ENCODE measurements at regions not wholly inside any gene's neighbourhood (a gene's known extent, or its start where the extent isn't known, plus 50 kb on each side); places are given as distances from the start of the nearest gene placed in this dataset.

DNA sequence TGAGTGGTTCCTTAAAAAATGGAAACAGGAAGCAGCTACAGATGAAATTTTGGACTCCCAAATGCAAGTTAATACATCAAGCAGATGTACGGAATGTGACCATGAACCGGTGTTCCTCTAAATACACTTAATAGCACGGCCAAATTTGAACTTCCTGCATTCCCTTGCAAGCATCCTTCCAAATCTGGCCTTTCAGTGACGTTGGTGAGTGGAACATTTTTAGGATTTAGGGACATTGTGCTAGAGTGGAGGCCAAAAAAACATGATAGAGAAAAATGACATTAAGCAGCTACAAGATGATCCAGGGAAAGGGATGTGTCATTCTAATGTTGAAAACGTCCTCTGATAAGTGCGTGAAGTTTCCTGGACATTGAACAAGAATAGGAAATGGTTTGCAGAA lies 62.1 kb downstream of the CTAGE1 start:
- in situ Hi-C loops (cut with HindIII; ENCODE audit: low pct_unique_long_range_greater_than_20kb, low sequenced_read_pairs), result no loop called here
- no peak for DNase-seq (ENCODE audit: low read depth in 1 of 2, low spot score in 1 of 2)
- no peak for TF ChIP-seq JUND (IDR thresholded peaks at IDR 0.05; ENCODE audit: low read depth)

DNA sequence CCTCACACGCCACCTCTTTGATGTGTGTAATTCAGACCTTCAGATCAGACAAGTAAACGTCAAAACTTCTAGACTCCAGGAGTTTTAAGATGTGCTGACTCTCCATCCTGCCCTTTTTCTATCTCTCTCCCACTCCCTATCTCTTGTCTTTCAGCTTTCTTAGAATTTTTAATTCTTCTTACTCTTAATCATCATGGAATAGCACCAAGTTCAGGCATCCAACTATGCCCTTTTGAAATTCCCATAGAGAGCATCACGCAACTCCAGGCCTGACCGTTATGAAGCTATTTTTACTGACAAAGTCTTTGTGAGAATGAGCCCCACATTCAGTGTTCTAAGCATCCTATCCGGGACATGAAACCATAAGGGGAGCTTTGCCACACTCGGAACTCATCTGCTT lies 62.6 kb downstream of the CTAGE1 start:
- in situ Hi-C loops (cut with HindIII; ENCODE audit: low pct_unique_long_range_greater_than_20kb, low sequenced_read_pairs), result no loop called here
- no peak for TF ChIP-seq JUND (IDR thresholded peaks at IDR 0.05; ENCODE audit: low read depth)
- no peak for DNase-seq (ENCODE audit: low read depth in 1 of 2, low spot score in 1 of 2)

DNA sequence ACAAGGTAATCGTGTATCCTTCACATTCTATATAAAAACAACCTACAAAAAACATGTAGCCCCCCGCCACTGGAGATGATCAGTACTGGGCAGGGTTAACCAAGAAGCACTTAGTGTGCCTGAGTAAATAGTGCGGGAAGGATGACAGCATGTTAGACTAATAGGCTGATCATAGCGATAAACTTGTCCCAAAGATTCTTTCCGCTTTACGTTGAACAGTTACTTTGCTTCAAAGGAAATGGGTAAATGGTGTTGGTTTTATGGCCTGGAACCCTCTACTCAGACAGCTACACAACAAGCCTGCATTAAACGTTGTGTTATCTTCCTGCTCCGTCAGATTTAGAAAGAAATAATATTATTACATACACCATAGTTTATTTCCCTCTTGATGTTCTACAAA lies 67.7 kb downstream of the CTAGE1 start:
- in situ Hi-C loops (cut with HindIII; ENCODE audit: low pct_unique_long_range_greater_than_20kb, low sequenced_read_pairs), result no loop called here
- no peak for DNase-seq (ENCODE audit: low read depth in 1 of 2, low spot score in 1 of 2)
- TF ChIP-seq JUND (IDR thresholded peaks at IDR 0.05; ENCODE audit: low read depth), result no peak

DNA sequence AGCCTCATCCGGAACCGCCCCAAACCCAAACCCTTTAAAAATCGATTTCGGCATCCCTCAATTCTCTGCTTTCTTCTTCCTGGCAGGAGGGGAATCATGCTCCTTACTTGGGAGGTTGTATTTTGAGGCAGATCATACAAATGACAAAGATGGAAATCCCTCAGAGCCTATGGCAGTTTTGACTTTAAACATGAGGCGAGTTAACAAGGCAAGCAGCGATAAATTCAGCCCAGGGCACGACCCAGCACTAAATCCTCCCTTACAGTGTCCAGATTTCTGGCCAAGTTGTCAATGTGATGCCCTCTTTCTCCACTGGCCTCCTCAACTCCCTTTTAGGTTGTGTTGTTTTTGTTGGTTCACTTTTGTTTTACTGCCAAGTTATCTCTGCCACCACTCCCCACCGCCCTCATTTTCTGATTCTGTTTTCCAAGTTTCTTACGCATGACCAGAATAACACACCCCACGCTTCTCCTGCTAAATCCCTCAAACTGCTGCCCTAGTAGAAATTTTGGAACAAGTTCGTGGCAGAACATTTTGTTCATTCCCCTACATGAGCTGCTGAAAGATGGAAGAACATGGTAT lies 68.3 kb downstream of the CTAGE1 start:
- no peak for TF ChIP-seq JUND (IDR thresholded peaks at IDR 0.05; ENCODE audit: low read depth)
- DNase-seq (ENCODE audit: low read depth in 1 of 2, low spot score in 1 of 2), result no peak
- in situ Hi-C loops (cut with HindIII; ENCODE audit: low pct_unique_long_range_greater_than_20kb, low sequenced_read_pairs), result no loop called here

DNA sequence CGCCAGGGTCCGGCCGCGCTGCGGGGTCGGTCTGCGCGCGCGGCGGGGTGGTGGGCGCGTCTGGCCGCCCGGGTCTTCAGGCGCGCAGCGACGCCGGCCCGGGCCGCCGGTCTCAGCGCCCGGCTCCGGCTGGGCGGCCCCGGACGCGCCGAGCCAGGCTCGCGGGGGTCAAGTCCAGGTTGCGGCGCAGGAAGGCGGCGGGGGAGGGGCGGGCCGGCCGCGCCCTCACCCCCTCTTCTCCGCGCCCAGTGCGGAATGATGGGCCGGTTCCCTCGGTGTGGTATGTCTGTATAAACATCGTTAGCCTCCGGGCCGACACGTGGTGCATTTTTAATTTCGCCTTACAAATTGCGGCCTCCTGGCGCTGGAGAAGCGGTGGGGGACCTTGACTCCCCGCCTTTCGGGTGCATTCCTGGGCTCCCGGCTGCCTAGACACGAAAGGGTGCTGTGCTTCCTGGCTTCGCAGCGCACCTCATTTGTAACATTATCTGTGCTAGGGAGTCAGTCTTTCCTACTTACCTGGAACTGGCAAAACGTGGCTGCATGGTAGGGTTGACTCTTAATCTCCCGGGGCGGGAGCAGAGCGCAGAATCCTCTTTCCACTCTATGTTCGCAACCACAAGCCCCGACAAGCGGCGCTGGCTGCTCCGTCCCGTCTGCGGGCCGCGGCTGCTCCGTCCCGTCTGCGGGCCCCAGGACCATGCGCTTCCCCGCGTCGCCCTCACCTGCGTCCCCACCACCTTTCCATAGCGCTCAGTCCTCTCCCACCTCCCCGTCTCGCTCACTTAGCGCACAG lies 69.0 kb downstream of the CTAGE1 start:
- DNase-seq (ENCODE audit: low read depth in 1 of 2, low spot score in 1 of 2), result peak; percentile 48 to 79
- in situ Hi-C loops (cut with HindIII; ENCODE audit: low pct_unique_long_range_greater_than_20kb, low sequenced_read_pairs), result no loop called here
- no peak for TF ChIP-seq JUND (IDR thresholded peaks at IDR 0.05; ENCODE audit: low read depth)

DNA sequence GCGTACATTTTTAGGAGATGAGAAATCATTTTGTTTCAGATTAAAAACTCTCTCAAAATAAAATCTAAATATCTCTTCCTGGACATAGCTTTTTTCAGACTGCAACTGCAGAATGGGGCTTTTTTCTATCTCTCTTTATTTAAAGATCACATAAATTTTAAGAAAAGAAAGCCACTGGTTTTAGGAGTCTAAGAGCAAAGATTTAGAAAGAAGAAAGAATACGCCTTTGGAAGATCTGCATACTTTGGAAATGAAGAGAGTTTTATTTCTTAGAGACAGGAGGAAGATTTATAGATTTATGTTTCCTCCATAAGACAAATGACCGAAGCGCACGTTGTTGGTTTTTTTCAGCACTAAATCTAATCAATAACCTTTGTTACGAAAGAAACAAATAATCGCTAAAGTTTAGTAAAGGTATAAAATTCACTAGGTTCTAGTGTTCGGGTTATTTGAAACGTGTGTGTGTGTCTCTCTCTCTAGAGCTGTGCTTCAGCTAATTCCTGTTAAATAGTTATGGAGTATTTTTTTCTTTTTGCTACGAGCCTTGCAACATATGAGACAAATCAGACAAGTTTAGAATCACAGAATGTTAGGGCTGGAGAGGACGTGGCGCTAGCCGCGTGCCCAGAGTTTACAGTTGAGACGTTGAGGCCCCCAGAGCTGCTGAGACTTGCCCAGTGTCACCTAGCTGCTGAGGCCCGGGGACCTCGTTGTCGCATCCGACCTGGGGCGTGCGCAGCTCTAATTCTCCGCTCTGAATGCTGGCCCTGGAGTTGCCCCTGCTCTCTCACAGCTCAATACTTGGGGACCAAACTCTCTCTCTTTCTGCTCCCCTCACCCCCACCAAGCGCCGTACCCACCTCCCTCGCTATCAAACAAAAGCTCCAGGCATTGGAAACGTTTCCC lies 69.9 kb downstream of the CTAGE1 start:
- TF ChIP-seq JUND (IDR thresholded peaks at IDR 0.05; ENCODE audit: low read depth), result no peak
- in situ Hi-C loops (cut with HindIII; ENCODE audit: low pct_unique_long_range_greater_than_20kb, low sequenced_read_pairs), result no loop called here
- DNase-seq (ENCODE audit: low read depth in 1 of 2, low spot score in 1 of 2), result no peak

DNA sequence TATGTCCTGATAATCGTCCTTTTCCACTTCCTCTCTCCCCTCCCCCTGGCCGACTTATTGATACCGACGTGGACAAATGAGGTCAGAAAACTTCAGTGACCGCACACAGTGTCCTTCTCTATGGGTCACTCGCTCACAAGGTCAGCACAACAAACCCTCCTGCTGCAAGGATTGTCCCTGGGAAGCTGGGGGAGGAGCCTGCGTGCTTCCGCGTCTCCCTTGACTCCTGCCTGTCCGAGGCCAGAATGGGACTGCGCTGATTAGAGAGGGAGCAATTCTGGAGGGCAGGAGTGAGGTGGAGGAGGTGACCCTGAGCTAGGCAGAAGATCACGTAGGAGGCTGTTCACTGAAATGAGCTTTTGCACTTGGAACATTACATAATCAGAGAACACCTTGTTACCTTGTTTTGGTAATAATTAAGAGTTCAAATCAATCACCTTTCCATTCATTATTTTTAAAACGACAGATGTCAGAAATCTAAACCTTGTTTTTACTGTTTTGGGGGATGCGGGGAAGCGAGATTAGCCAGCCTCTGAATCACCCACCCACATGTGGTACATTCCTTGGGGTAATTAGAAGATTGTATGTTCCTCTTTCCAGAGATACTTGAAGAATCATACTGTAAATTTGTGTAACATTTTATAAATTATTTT lies 70.6 kb downstream of the CTAGE1 start:
- DNase-seq (ENCODE audit: low read depth in 1 of 2, low spot score in 1 of 2), result no peak
- in situ Hi-C loops (cut with HindIII; ENCODE audit: low pct_unique_long_range_greater_than_20kb, low sequenced_read_pairs), result no loop called here
- TF ChIP-seq JUND (IDR thresholded peaks at IDR 0.05; ENCODE audit: low read depth), result no peak

DNA sequence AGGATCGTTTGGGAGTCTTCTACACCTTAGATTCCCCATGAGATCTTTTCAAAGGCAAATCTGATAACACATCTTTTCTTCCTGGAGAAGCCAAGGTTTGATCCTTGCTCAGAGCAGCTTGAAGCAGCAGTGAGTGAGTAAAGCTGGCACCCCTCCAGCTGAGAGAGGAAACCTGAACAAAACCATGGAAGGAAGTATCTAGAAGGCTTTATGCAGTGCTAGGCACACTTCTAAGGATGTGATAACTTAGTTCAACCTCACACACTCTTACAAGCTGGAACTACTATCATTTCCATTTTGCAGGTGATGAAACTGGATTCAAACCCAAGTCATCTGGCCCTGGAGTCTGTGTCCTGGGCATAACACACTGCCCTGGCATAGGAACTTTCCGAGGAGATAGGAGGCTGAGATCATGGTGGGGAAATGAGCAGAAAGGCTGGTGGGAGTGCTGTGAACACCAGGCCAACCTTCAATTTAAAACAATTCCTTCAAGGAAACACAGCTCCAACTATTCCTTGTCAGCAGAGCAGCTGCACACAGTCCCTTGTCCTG lies 71.2 kb downstream of the CTAGE1 start:
- in situ Hi-C loops (cut with HindIII; ENCODE audit: low pct_unique_long_range_greater_than_20kb, low sequenced_read_pairs), result no loop called here
- DNase-seq (ENCODE audit: low read depth in 1 of 2, low spot score in 1 of 2), result peak in 1 of 2 experiments; percentile 13

DNA sequence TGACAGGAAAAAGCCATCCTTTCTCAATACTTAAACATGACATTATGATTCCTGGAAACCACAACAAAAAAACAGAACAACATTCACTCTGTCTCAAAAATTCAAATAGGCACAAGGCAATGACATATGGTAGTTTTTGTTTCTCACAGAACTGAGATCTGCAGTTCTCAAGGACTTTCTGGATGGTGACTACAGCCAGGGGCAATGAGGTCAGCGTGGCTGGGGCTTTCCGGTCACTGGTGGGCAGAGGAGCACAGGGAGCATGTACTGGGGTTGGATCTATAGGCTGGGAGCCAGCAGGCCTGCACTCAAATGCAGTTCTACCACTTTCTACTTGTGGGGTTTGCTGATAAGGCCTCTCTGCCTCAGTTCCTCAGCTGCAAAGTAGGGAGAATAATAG lies 72.0 kb downstream of the CTAGE1 start:
- in situ Hi-C loops (cut with HindIII; ENCODE audit: low pct_unique_long_range_greater_than_20kb, low sequenced_read_pairs), result no loop called here
- TF ChIP-seq JUND (IDR thresholded peaks at IDR 0.05; ENCODE audit: low read depth), result no peak
- DNase-seq (ENCODE audit: low read depth in 1 of 2, low spot score in 1 of 2), result no peak

More for the DNA sequence above, 71.2 kb downstream of the CTAGE1 start:
- TF ChIP-seq JUND (IDR thresholded peaks at IDR 0.05; ENCODE audit: low read depth), result no peak

DNA sequence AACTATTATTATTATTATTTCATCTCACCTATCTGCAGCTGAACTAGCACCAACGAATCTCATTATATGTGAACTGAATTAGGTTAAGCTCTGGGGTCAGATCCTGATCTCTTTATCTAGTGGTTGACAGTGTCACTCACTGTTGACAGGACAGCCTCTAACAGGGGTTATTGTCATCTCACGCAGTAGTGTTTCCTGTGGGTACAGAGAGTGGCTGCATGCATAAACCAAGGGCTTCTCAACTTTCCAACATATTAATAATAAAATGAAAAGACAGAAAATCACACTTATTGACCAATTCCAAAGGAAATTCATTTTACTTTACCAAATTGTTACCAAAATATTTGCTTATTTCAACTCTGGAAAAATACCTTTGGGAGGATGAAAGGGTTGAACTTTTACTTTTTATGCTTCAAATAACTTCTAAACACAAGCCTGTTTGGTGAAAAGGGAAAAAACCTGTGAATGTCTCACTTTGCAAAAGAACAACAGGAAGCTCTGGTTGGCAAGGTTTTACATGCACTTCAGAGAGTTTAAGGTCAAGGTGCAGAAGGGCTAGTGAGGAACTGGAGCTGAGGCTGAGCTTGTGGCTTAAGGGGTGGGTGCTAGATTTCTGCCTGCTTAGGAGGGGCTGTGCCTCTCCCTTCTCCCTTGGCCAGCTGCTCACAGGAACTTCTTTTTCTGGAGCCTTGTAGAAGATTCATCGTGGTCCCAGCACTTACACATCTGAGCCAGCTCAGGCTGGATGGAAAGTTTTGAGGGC lies 72.6 kb downstream of the CTAGE1 start:
- no peak for DNase-seq (ENCODE audit: low read depth in 1 of 2, low spot score in 1 of 2)
- TF ChIP-seq JUND (IDR thresholded peaks at IDR 0.05; ENCODE audit: low read depth), result no peak
- in situ Hi-C loops (cut with HindIII; ENCODE audit: low pct_unique_long_range_greater_than_20kb, low sequenced_read_pairs), result no loop called here

DNA sequence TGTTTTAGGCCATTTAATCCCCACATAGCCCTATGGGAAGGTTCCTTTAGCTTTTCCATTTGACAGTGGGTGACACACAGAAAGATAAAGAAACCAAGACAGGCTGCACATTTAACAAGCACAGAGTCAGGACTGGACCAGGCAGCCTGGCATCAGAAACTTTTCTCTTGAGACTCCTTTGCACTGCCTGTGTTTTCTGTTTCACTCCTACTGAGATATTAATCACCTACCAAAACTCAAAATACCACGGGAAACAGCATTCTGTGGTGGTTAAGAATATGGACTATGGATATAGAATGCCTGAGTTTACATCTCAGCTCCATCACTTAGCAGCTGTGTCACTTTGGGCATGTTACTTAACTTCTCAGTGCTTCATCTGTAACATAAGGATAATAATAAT lies 73.3 kb downstream of the CTAGE1 start:
- no peak for DNase-seq (ENCODE audit: low read depth in 1 of 2, low spot score in 1 of 2)
- TF ChIP-seq JUND (IDR thresholded peaks at IDR 0.05; ENCODE audit: low read depth), result no peak
- in situ Hi-C loops (cut with HindIII; ENCODE audit: low pct_unique_long_range_greater_than_20kb, low sequenced_read_pairs), result no loop called here
